Mesothelial cell of epicardium (in vitro differentiated cells): ENCODE measurements at regions not wholly inside any gene's neighbourhood (a gene's known extent, or its start where the extent isn't known, plus 50 kb on each side); places are given as distances from the start of the nearest gene placed in this dataset.

Experiments
- DNase-seq, 2 experiments: peaks; one replicate each; pipeline ENCODE4 v3.0.0; 2021; ENCODE audit warnings: low spot score in 2 of 2; ENCODE audit not compliant: unreplicated experiment in 2 of 2
- H3K27ac Mint-ChIP-seq: 2 replicates; pipeline ENCODE4 v1.8.0; 2021; ENCODE audit warnings: mixed read lengths
- H3K27me3 Mint-ChIP-seq: 2 replicates; pipeline ENCODE4 v1.8.0; 2021; ENCODE audit warnings: low read depth, mixed read lengths
- H3K36me3 Mint-ChIP-seq: 2 replicates; pipeline ENCODE4 v1.8.0; 2021; ENCODE audit warnings: mixed read lengths
- H3K4me1 Mint-ChIP-seq: 2 replicates; pipeline ENCODE4 v1.8.0; 2021; ENCODE audit warnings: mixed read lengths
- H3K4me3 Mint-ChIP-seq: 2 replicates; pipeline ENCODE4 v1.8.0; 2021; ENCODE audit warnings: mild to moderate bottlenecking, moderate library complexity, mixed read lengths
- H3K9me3 Mint-ChIP-seq: 2 replicates; pipeline ENCODE4 v1.8.0; 2021; ENCODE audit warnings: mixed read lengths
- TF ChIP-seq, protein P1 (sequence below): fragments of 200-600 bp; sonication (generic); IDR thresholded peaks from one replicate; pipeline ENCODE4 v1.5.0; 2021; ENCODE audit warnings: antibody characterized with exemption; ENCODE audit not compliant: unreplicated experiment

DNA sequence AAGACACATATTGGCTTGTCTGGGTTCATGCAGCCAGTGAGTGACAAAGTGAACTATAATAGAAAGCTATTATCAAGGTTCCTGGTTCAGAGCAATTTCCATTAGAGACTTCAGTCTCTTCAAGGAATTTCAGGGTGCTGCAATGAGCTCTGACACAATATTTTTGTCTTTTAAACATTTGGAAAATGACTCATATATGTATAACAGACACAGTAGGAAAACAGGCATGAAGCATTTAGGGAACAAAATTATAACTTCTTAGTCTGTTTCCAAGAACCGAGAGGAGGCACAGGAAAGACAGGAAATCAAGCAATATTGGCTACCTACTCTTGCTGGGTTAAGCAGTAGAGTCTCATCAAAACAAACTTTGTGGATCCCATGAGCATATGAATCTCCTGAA lies 170.4 kb downstream of the PTPRC start:
- Mint-ChIP-seq H3K27ac (no peak overlapping the region), H3K27me3 (no peaks in the 10 kb centered on the region), H3K4me3 (no peak overlapping the region), H3K4me1 (peaks cover under 1% of the 10 kb centered on the region), H3K9me3 (peaks cover 28% of the 10 kb centered on the region), H3K36me3 (peaks cover 19% of the 10 kb centered on the region)
- TF ChIP-seq, protein P1, sequence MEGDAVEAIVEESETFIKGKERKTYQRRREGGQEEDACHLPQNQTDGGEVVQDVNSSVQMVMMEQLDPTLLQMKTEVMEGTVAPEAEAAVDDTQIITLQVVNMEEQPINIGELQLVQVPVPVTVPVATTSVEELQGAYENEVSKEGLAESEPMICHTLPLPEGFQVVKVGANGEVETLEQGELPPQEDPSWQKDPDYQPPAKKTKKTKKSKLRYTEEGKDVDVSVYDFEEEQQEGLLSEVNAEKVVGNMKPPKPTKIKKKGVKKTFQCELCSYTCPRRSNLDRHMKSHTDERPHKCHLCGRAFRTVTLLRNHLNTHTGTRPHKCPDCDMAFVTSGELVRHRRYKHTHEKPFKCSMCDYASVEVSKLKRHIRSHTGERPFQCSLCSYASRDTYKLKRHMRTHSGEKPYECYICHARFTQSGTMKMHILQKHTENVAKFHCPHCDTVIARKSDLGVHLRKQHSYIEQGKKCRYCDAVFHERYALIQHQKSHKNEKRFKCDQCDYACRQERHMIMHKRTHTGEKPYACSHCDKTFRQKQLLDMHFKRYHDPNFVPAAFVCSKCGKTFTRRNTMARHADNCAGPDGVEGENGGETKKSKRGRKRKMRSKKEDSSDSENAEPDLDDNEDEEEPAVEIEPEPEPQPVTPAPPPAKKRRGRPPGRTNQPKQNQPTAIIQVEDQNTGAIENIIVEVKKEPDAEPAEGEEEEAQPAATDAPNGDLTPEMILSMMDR: no peak
- no peak for DNase-seq

DNA sequence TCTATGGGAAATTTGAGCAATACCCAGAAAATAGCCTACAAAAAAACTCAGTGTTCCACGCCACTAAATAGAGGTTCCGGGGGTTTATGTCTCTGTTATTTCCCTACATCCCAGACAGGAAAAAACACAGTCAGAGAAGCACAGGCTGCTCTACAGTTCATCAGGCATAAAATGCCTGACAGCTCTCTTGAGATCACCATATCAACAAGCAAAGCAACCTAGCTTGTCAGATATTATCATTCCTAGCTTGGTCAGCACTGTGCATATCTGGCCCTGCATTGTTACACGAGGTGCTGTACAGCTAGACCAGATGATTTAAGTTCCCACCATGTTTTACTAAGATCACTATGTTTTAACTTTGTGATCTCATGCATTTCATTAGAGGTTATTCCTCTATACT lies 172.6 kb downstream of the PTPRC start:
- Mint-ChIP-seq H3K4me3 (no peak overlapping the region), H3K27me3 (no peaks in the 10 kb centered on the region), H3K36me3 (peaks cover 26% of the 10 kb centered on the region), H3K9me3 (peaks cover 47% of the 10 kb centered on the region), H3K4me1 (no peaks in the 10 kb centered on the region), H3K27ac (no peak overlapping the region)
- no peak for DNase-seq
- TF ChIP-seq, protein P1: no peak

DNA sequence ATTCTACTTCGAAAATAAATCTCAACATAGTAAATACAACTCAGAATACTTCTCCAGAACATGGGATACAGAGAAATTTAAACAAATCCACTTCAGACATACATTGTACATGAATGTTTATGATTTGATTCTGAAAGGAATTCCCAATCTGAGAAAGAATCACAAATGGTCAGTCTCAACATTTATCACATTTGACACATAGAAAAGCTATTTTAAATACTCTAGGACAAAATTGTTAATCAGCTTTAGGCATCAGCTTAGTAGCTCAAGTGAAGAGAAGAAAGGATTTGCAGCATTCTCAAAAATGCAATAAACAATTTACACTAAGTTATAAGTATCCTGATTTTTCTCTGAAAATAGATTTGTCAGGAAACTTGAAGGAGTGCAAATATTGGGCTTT lies 184.8 kb downstream of the PTPRC start:
- Mint-ChIP-seq H3K9me3 (no peaks in the 10 kb centered on the region), H3K27ac (no peak overlapping the region), H3K36me3 (no peaks in the 10 kb centered on the region), H3K4me3 (no peak overlapping the region), H3K4me1 (no peaks in the 10 kb centered on the region), H3K27me3 (no peaks in the 10 kb centered on the region)
- DNase-seq: no peak
- TF ChIP-seq, protein P1: no peak

DNA sequence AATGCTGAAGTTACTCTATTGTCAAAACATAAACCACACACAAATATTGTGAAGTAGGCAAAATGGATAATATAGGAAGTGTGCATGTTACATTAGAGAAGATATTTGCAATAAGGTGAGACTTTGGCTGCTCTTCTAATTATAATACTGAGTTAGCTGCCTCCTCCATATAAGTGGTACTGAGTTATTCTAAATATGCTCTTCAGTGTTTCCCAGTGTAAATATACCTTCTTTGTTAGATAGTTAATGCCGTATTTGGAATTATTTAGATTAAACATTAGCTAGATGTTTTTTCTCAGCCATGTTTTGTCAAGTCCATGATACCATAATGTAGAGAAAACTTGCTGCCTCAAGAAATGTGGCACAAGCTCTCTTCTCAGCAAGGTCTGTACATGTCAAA lies 186.4 kb downstream of the PTPRC start:
- H3K4me3 Mint-ChIP-seq: no peak overlapping the region
- H3K27me3 Mint-ChIP-seq: no peaks in the 10 kb centered on the region
- no peak overlapping the region for H3K27ac Mint-ChIP-seq
- H3K4me1 Mint-ChIP-seq: peaks cover 3% of the 10 kb centered on the region
- TF ChIP-seq, protein P1: no peak
- no peak for DNase-seq
- no peaks in the 10 kb centered on the region for H3K36me3 Mint-ChIP-seq
- H3K9me3 Mint-ChIP-seq: no peaks in the 10 kb centered on the region

DNA sequence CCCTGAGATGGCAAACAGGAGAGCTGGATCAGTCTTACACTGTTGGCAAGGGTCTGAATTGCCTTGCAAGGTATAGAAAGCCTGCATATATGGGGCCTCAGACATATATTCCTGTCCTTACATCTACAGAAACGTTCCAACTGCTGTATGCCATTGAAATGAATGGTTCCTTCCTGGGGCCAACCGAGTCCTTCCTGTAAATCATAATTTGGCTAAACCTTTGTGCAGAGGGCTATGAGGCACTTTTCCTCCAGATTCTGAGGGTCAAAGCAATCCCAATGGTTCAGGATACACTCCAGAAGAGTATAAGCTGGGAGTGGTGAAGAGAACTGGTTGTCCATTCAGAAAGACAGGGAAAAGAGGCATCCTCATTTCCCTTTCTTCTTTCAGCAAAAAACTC lies 190.5 kb downstream of the PTPRC start:
- H3K27me3 Mint-ChIP-seq: no peaks in the 10 kb centered on the region
- no peaks in the 10 kb centered on the region for H3K9me3 Mint-ChIP-seq
- no peak for DNase-seq
- H3K36me3 Mint-ChIP-seq: no peaks in the 10 kb centered on the region
- TF ChIP-seq, protein P1: no peak
- no peak overlapping the region for H3K4me3 Mint-ChIP-seq
- H3K4me1 Mint-ChIP-seq: peaks cover 9% of the 10 kb centered on the region
- H3K27ac Mint-ChIP-seq: no peak overlapping the region

DNA sequence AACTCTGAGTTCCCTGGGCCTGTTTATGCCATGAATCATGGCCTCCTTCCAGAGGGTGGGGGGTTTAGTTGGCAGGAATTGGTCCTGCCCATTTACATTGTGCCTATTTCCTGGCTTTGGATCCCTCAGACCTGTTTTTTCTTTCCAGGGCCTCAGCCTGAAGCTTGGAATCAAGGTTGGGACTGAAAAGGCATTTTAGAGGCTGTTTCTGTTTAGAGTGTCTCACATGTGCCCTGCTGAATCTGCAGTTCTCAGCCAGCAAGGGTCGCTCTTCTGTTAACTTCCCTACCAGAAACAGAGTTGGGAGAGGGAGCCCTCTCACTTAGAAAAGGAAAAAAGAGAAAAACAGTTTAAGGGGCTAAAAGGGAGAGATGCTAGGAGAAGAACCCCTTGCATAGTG lies 191.1 kb downstream of the PTPRC start:
- no peaks in the 10 kb centered on the region for H3K9me3 Mint-ChIP-seq
- no peaks in the 10 kb centered on the region for H3K36me3 Mint-ChIP-seq
- no peak for DNase-seq
- no peak overlapping the region for H3K4me3 Mint-ChIP-seq
- H3K27ac Mint-ChIP-seq: no peak overlapping the region
- no peaks in the 10 kb centered on the region for H3K27me3 Mint-ChIP-seq
- TF ChIP-seq, protein P1: no peak
- peaks cover 9% of the 10 kb centered on the region for H3K4me1 Mint-ChIP-seq
